ENCODE measurements at regions not wholly inside any gene's neighbourhood (a gene's known extent, or its start where the extent isn't known, plus 50 kb on each side); places are given as distances from the start of the nearest gene placed in this dataset.

DNA sequence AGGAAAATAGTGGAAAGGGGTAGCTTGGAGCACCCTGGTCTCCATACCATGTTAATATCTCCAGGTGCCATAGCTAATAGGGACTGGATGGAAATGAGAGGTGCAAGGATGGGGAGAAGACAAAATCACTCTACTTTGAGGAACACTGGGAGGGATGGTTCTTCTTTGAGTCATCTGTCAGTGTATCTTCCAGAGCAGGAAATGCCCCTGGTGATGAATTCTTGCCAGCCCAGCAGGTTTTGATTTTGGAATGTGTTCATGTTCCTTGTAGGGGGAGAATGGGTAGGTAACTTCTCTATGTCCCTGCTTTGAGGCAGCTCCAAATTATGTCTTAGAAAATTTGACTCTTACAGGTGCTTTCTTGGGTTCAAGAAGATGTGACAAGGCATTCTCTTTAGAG, 177.0 kb upstream of the GLI3 start:
- POLR2A ChIA-PET = no interaction called here
- H3K27me3 ChIP-seq (replicated peaks in 1 of 2; ENCODE audit: control insufficient read depth in 2 of 2, extremely low read depth in 1 of 2, insufficient read depth in 2 of 2, low read length in 1 of 2) = no peaks in the 10 kb centered on the region
- CTCF ChIA-PET = no interaction called here

DNA sequence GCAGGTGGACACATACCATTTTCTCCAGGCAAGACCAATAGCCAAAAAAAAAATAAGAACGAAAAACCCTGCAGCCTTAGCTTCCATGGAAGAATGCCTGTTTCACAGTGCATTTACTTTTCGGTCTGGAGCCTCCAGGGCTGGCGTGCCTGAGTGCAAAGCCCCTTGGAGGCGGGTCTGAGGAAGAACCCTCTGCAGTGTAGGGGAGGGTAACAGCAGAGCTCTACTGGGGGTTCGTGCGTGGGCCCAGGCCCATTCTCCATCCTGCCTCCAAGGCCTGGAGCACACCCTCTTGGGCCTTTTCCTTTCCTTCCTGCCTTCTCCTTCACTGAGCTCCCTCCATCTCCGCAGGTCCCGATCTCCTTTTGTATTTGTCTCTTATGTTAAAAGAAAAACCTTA, 172.3 kb upstream of the GLI3 start:
- Histone ChIP-seq H3K4me3 (ENCODE audit: control insufficient read depth in 1 of 2, extremely low read depth in 1 of 2, low read length in 1 of 2) (no peak overlapping the region), H3K27ac (ENCODE audit: low read length) (no peak overlapping the region), H3K27me3 (replicated peaks in 1 of 2; ENCODE audit: control insufficient read depth in 2 of 2, extremely low read depth in 1 of 2, insufficient read depth in 2 of 2, low read length in 1 of 2) (no peaks in the 10 kb centered on the region), H3K4me1 (ENCODE audit: control insufficient read depth in 1 of 2, extremely low read depth in 1 of 2, insufficient read depth in 2 of 2, low read length in 2 of 2) (no peaks in the 10 kb centered on the region), H3K36me3 (ENCODE audit: control insufficient read depth in 2 of 2, extremely low read depth in 1 of 2, insufficient read depth in 1 of 2, low read length in 1 of 2) (no peaks in the 10 kb centered on the region), H3K9me3 (no peaks in the 10 kb centered on the region)
- no peak overlapping the region for H3K4me3 Mint-ChIP-seq
- ATAC-seq (replicated peaks in 1 of 4) = no peak
- no peaks in the 10 kb centered on the region for H3K4me1 Mint-ChIP-seq
- no peak for DNase-seq
- ChIA-PET CTCF (no interaction called here), POLR2A (interaction anchor here in 1 of 2 donors (0.6 kb wide), 1 partner anchor 186 kb away, joined by 3 read pairs; no protein-coding TSS in a partner anchor)
- H3K9me3 Mint-ChIP-seq = no peaks in the 10 kb centered on the region
- no peak overlapping the region for H3K27ac Mint-ChIP-seq
- no peaks in the 10 kb centered on the region for H3K36me3 Mint-ChIP-seq
- WGBS (ENCODE audit: insufficient coverage) = 84% methylated on average over 3 of the region's 8 CpGs
- no peaks in the 10 kb centered on the region for H3K27me3 Mint-ChIP-seq

More for the DNA sequence above, 177.0 kb upstream of the GLI3 start:
- ATAC-seq (replicated peaks in 1 of 4) = no peak
- no peaks in the 10 kb centered on the region for H3K36me3 Mint-ChIP-seq
- H3K4me3 ChIP-seq (ENCODE audit: control insufficient read depth in 1 of 2, extremely low read depth in 1 of 2, low read length in 1 of 2) = no peak overlapping the region
- no peaks in the 10 kb centered on the region for H3K4me1 ChIP-seq (ENCODE audit: control insufficient read depth in 1 of 2, extremely low read depth in 1 of 2, insufficient read depth in 2 of 2, low read length in 2 of 2)
- no peak for DNase-seq
- H3K4me3 Mint-ChIP-seq = no peak overlapping the region
- no peaks in the 10 kb centered on the region for H3K27me3 Mint-ChIP-seq
- no peak overlapping the region for H3K27ac ChIP-seq (ENCODE audit: low read length)
- H3K4me1 Mint-ChIP-seq = no peaks in the 10 kb centered on the region
- no peaks in the 10 kb centered on the region for H3K9me3 ChIP-seq
- H3K36me3 ChIP-seq (ENCODE audit: control insufficient read depth in 2 of 2, extremely low read depth in 1 of 2, insufficient read depth in 1 of 2, low read length in 1 of 2) = no peaks in the 10 kb centered on the region
- H3K27ac Mint-ChIP-seq = no peak overlapping the region
- no peaks in the 10 kb centered on the region for H3K9me3 Mint-ChIP-seq

GRCh38 chr7:42407833-42408232, 170.8 kb upstream of the GLI3 start:
- H3K9me3 ChIP-seq = no peaks in the 10 kb centered on the region
- no peak overlapping the region for H3K4me3 ChIP-seq (ENCODE audit: control insufficient read depth in 1 of 2, extremely low read depth in 1 of 2, low read length in 1 of 2)
- ATAC-seq (replicated peaks in 1 of 4) (no peak), DNase-seq (no peak)
- 96% methylated on average over 4 of the region's 4 CpGs for WGBS (ENCODE audit: insufficient coverage)
- H3K9me3 Mint-ChIP-seq = no peaks in the 10 kb centered on the region
- H3K27me3 ChIP-seq (replicated peaks in 1 of 2; ENCODE audit: control insufficient read depth in 2 of 2, extremely low read depth in 1 of 2, insufficient read depth in 2 of 2, low read length in 1 of 2) = no peaks in the 10 kb centered on the region
- H3K27me3 Mint-ChIP-seq = no peaks in the 10 kb centered on the region
- ChIA-PET POLR2A (no interaction called here), CTCF (no interaction called here)
- no peaks in the 10 kb centered on the region for H3K4me1 ChIP-seq (ENCODE audit: control insufficient read depth in 1 of 2, extremely low read depth in 1 of 2, insufficient read depth in 2 of 2, low read length in 2 of 2)
- no peaks in the 10 kb centered on the region for H3K36me3 ChIP-seq (ENCODE audit: control insufficient read depth in 2 of 2, extremely low read depth in 1 of 2, insufficient read depth in 1 of 2, low read length in 1 of 2)
- H3K27ac Mint-ChIP-seq = no peak overlapping the region
- H3K36me3 Mint-ChIP-seq = no peaks in the 10 kb centered on the region
- no peak overlapping the region for H3K4me3 Mint-ChIP-seq
- H3K4me1 Mint-ChIP-seq = no peaks in the 10 kb centered on the region
- H3K27ac ChIP-seq (ENCODE audit: low read length) = no peak overlapping the region

DNA sequence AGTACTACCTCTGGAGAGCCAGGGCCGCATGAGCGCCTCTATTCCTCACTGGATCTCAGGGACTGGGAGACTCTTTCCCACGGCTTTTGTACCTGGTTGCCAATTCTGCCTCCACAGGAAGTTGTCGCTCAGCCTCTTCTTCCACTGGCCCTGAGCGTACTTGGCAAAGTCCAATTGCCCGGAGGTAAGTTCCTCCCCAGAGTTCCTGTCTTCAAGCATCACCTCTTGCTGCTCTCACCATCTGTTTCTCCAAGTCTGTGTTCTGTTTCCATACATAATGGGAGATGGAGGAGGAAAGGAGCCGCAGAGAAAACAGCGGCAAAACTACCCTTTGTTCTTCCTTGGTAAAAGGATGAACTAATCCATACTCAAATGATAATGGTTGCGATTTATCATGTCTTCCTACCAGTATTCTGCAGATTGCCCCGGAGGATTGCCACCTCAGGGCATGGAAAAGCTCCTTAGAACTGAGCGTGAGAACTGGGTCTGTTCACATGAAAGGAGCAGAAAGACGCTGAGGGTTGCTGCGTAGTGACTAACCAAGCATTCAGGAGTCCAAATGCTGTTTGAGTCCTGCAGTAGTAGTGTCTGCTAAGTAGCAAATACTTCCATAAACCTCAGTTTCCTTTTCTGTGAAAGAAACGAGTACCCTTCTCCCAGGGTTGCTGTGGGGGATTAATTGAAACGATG, 170.2 kb upstream of the GLI3 start:
- no peaks in the 10 kb centered on the region for H3K9me3 ChIP-seq
- ChIA-PET POLR2A (no interaction called here), CTCF (no interaction called here)
- no peaks in the 10 kb centered on the region for H3K4me1 ChIP-seq (ENCODE audit: control insufficient read depth in 1 of 2, extremely low read depth in 1 of 2, insufficient read depth in 2 of 2, low read length in 2 of 2)
- Mint-ChIP-seq H3K9me3 (no peaks in the 10 kb centered on the region), H3K27me3 (no peaks in the 10 kb centered on the region), H3K4me3 (no peak overlapping the region), H3K27ac (no peak overlapping the region), H3K36me3 (no peaks in the 10 kb centered on the region), H3K4me1 (no peaks in the 10 kb centered on the region)
- no peaks in the 10 kb centered on the region for H3K36me3 ChIP-seq (ENCODE audit: control insufficient read depth in 2 of 2, extremely low read depth in 1 of 2, insufficient read depth in 1 of 2, low read length in 1 of 2)
- ATAC-seq (replicated peaks in 1 of 4) = no peak
- no peak for DNase-seq
- 86% methylated on average over 7 of the region's 15 CpGs for WGBS (ENCODE audit: insufficient coverage)
- no peaks in the 10 kb centered on the region for H3K27me3 ChIP-seq (replicated peaks in 1 of 2; ENCODE audit: control insufficient read depth in 2 of 2, extremely low read depth in 1 of 2, insufficient read depth in 2 of 2, low read length in 1 of 2)
- H3K4me3 ChIP-seq (ENCODE audit: control insufficient read depth in 1 of 2, extremely low read depth in 1 of 2, low read length in 1 of 2) = no peak overlapping the region
- no peak overlapping the region for H3K27ac ChIP-seq (ENCODE audit: low read length)

DNA sequence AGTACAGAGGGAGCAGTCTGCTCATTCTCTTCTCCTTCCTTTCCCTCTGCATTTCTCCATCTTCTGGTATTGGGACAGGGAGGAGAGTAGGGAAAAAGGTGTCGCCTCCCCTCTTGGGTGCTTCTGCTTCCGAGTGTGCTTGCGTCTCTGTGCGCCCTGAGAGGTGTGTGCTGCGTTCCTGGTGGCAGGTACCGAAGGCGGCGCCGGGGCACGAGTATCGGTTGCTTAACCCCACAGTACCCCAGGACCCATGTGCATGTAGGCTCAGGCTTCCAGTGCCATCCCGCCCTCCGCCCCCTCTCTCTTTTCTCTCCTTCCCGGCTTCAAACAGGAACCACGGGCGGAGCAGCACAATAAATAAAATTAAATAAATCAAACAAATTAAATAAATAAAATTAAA, 169.3 kb upstream of the GLI3 start:
- H3K4me3 Mint-ChIP-seq = no peak overlapping the region
- no peaks in the 10 kb centered on the region for H3K4me1 Mint-ChIP-seq
- H3K9me3 Mint-ChIP-seq = peaks cover 0 to 4% (median 0%) of the 10 kb centered on the region in 3 donors
- Histone ChIP-seq H3K36me3 (ENCODE audit: control insufficient read depth in 2 of 2, extremely low read depth in 1 of 2, insufficient read depth in 1 of 2, low read length in 1 of 2) (no peaks in the 10 kb centered on the region), H3K9me3 (no peaks in the 10 kb centered on the region), H3K4me3 (ENCODE audit: control insufficient read depth in 1 of 2, extremely low read depth in 1 of 2, low read length in 1 of 2) (no peak overlapping the region), H3K27me3 (replicated peaks in 1 of 2; ENCODE audit: control insufficient read depth in 2 of 2, extremely low read depth in 1 of 2, insufficient read depth in 2 of 2, low read length in 1 of 2) (no peaks in the 10 kb centered on the region), H3K27ac (ENCODE audit: low read length) (no peak overlapping the region), H3K4me1 (ENCODE audit: control insufficient read depth in 1 of 2, extremely low read depth in 1 of 2, insufficient read depth in 2 of 2, low read length in 2 of 2) (no peaks in the 10 kb centered on the region)
- ATAC-seq (replicated peaks in 1 of 4) (no peak), DNase-seq (no peak)
- H3K36me3 Mint-ChIP-seq = no peaks in the 10 kb centered on the region
- ChIA-PET POLR2A (no interaction called here), CTCF (no interaction called here)
- WGBS (ENCODE audit: insufficient coverage) = 95% methylated on average over 8 of the region's 16 CpGs
- no peak overlapping the region for H3K27ac Mint-ChIP-seq
- no peaks in the 10 kb centered on the region for H3K27me3 Mint-ChIP-seq

DNA sequence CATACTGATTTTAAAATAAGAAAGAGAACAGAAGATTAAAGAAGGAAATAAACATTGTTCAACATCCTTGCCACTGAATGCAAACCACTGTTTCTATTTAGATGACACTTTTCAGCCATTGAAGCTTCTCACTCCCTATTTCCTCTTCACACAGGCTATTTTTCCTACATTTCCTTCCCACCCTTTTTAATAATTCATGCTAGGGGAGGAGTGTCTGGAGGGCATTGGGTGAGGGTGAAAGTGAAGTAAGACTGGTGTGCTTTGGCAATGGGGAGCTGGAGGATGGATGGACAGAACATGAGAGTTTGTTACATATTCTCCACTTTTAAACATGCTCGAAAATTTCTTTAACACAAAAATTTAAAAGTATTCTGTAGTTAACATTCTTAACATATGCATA, 168.8 kb upstream of the GLI3 start:
- Mint-ChIP-seq H3K4me1 (no peaks in the 10 kb centered on the region), H3K27me3 (no peaks in the 10 kb centered on the region), H3K4me3 (no peak overlapping the region), H3K36me3 (no peaks in the 10 kb centered on the region), H3K27ac (no peak overlapping the region), H3K9me3 (peaks cover 0 to 4% (median 0%) of the 10 kb centered on the region in 3 donors)
- H3K36me3 ChIP-seq (ENCODE audit: control insufficient read depth in 2 of 2, extremely low read depth in 1 of 2, insufficient read depth in 1 of 2, low read length in 1 of 2) = no peaks in the 10 kb centered on the region
- CTCF ChIA-PET = no interaction called here
- no peaks in the 10 kb centered on the region for H3K4me1 ChIP-seq (ENCODE audit: control insufficient read depth in 1 of 2, extremely low read depth in 1 of 2, insufficient read depth in 2 of 2, low read length in 2 of 2)
- H3K27me3 ChIP-seq (replicated peaks in 1 of 2; ENCODE audit: control insufficient read depth in 2 of 2, extremely low read depth in 1 of 2, insufficient read depth in 2 of 2, low read length in 1 of 2) = no peaks in the 10 kb centered on the region
- POLR2A ChIA-PET = no interaction called here
- no peak overlapping the region for H3K27ac ChIP-seq (ENCODE audit: low read length)
- no peak overlapping the region for H3K4me3 ChIP-seq (ENCODE audit: control insufficient read depth in 1 of 2, extremely low read depth in 1 of 2, low read length in 1 of 2)
- no peak for DNase-seq
- H3K9me3 ChIP-seq = no peaks in the 10 kb centered on the region
- ATAC-seq (replicated peaks in 1 of 4) = no peak
- no CpG with 5 or more reads among the region's 1 CpG for WGBS (ENCODE audit: insufficient coverage)

DNA sequence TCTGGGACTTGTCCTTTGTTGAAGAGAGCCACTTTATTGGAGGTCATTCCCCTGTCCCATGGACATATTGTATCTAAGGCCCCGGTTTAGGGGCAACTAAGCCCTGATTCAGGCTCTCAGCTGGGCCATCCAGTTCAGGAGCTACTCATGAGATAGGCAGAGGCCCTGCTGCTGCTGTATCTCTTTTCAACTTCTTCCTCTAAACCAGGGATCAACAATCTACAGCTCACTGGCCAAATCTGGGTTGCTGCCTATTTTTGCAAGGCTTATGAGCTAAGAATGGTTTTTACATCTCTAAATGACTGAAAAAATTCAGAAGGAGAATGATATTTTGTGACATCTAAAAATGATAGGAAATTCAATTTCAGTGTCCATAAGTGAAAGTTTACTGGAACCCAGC, 166.8 kb upstream of the GLI3 start:
- no peaks in the 10 kb centered on the region for H3K4me1 ChIP-seq (ENCODE audit: control insufficient read depth in 1 of 2, extremely low read depth in 1 of 2, insufficient read depth in 2 of 2, low read length in 2 of 2)
- H3K4me1 Mint-ChIP-seq = no peaks in the 10 kb centered on the region
- ChIA-PET CTCF (no interaction called here), POLR2A (no interaction called here)
- peaks cover 0 to 2% of the 10 kb centered on the region in 2 experiments for H3K27me3 ChIP-seq (replicated peaks in 1 of 2; ENCODE audit: control insufficient read depth in 2 of 2, extremely low read depth in 1 of 2, insufficient read depth in 2 of 2, low read length in 1 of 2)
- H3K36me3 Mint-ChIP-seq = no peaks in the 10 kb centered on the region
- no peak overlapping the region for H3K4me3 ChIP-seq (ENCODE audit: control insufficient read depth in 1 of 2, extremely low read depth in 1 of 2, low read length in 1 of 2)
- no peak overlapping the region for H3K4me3 Mint-ChIP-seq
- WGBS (ENCODE audit: insufficient coverage) = no CpG with 5 or more reads among the region's 1 CpG
- H3K36me3 ChIP-seq (ENCODE audit: control insufficient read depth in 2 of 2, extremely low read depth in 1 of 2, insufficient read depth in 1 of 2, low read length in 1 of 2) = no peaks in the 10 kb centered on the region
- ATAC-seq (replicated peaks in 1 of 4) (no peak), DNase-seq (no peak)
- H3K27me3 Mint-ChIP-seq = no peaks in the 10 kb centered on the region
- H3K27ac ChIP-seq (ENCODE audit: low read length) = no peak overlapping the region
- H3K27ac Mint-ChIP-seq = no peak overlapping the region
- peaks cover 0 to 4% (median 0%) of the 10 kb centered on the region in 3 donors for H3K9me3 Mint-ChIP-seq
- no peaks in the 10 kb centered on the region for H3K9me3 ChIP-seq

Data from T-cell (primary cell).